ENCODE measurements at regions not wholly inside any gene's neighbourhood (a gene's known extent, or its start where the extent isn't known, plus 50 kb on each side); places are given as distances from the start of the nearest gene placed in this dataset.

GRCh38 chr4:119783189-119783983 lies 154.8 kb upstream of the PDE5A start:
- Histone ChIP-seq H3K4me3 (replicated peaks in 1 of 3; ENCODE audit: insufficient read depth in 1 of 3, low read depth in 1 of 3, low read length in 3 of 3) (no peak overlapping the region), H3K36me3 (ENCODE audit: control insufficient read depth in 2 of 2, extremely low read depth in 1 of 2, insufficient read depth in 2 of 2, low read length in 2 of 2) (no peaks in the 10 kb centered on the region), H4K20me1 (replicated peaks; ENCODE audit: control insufficient read depth, extremely low read depth, insufficient read depth, low read length) (no peaks in the 10 kb centered on the region), H3K27ac (ENCODE audit: insufficient read depth, low read depth, low read length) (no peak overlapping the region), H3K4me1 (ENCODE audit: control insufficient read depth, extremely low read depth, insufficient read depth, low read length) (no peaks in the 10 kb centered on the region), H3K4me2 (ENCODE audit: insufficient read depth, low read length) (no peak overlapping the region), H3K9me1 (replicated peaks; ENCODE audit: control insufficient read depth, extremely low read depth, insufficient read depth, low read length) (no peaks in the 10 kb centered on the region), H3K9me3 (replicated peaks; ENCODE audit: control insufficient read depth, insufficient read depth, low read length) (no peaks in the 10 kb centered on the region), H3K79me2 (ENCODE audit: control insufficient read depth, insufficient read depth, low read length) (no peaks in the 10 kb centered on the region), H3K9ac (replicated peaks; ENCODE audit: extremely low read depth, insufficient read depth, low read length) (no peak overlapping the region), H3K27me3 (ENCODE audit: control insufficient read depth in 2 of 2, insufficient read depth in 2 of 2, low read length in 2 of 2) (peaks cover under 1 to 5% of the 10 kb centered on the region in 2 experiments), H2AFZ (ENCODE audit: low read depth, low read length) (no peak overlapping the region)
- FAIRE-seq (no peak), DNase-seq (ENCODE audit: low read depth, low spot score) (no peak)
- ChIA-PET CTCF (interaction anchor here (0.7 to 1.4 kb wide), 4 partner anchors 9 to 156 kb away, joined by 3 to 7 read pairs (median 4); partner anchors contain the start of gene PDE5A), POLR2A (no interaction called here)
- no TSS peak for BruUV-seq (replicated peaks)
- no peak for TF ChIP-seq FOS (IDR thresholded peaks at IDR 0.05; ENCODE audit: borderline replicate concordance, insufficient read depth, low read length)
- no peak for TF ChIP-seq MAX (IDR thresholded peaks at IDR 0.05; ENCODE audit: insufficient read depth, insufficient read length)
- no peak for TF ChIP-seq GATA2 (IDR thresholded peaks at IDR 0.05; ENCODE audit: insufficient read depth, insufficient read length, low read depth, low read length)
- TF ChIP-seq CTCF (IDR thresholded peaks at IDR 0.05; ENCODE audit: extremely low read depth in 1 of 2, insufficient read depth in 1 of 2, low read depth in 1 of 2, low read length in 2 of 2) = no peak
- TF ChIP-seq JUN (IDR thresholded peaks at IDR 0.05; ENCODE audit: borderline replicate concordance, insufficient read depth, insufficient read length, low read depth) = no peak
- no peak for TF ChIP-seq POLR2A (IDR thresholded peaks at IDR 0.05; ENCODE audit: low read depth, low read length)
- intact Hi-C loops (cut with micrococcal nuclease) (no loop called here), dilution Hi-C loops (cut with MboI; ENCODE audit: extremely low pct_ligation_motif_present, low sequenced_read_pairs) (no loop called here)
